ELR (cell line): ENCODE measurements at regions not wholly inside any gene's neighbourhood (a gene's known extent, or its start where the extent isn't known, plus 50 kb on each side); places are given as distances from the start of the nearest gene placed in this dataset.

Experiments
- DNase-seq: peaks from one replicate; pipeline ENCODE4 v3.0.0-alpha.2; 2015; ENCODE audit warnings: low read depth

GRCh38 chr6:150651808-150652470, 52.3 kb downstream of the PLEKHG1 start:
- no peak for DNase-seq

- no peak for DNase-seq
These were observed 53.3 kb downstream of the PLEKHG1 start for GRCh38 chr6:150652848-150653613.

GRCh38 chr6:150654608-150655007, 54.9 kb downstream of the PLEKHG1 start:
- no peak for DNase-seq

GRCh38 chr6:150656156-150656555, 56.5 kb downstream of the PLEKHG1 start:
- DNase-seq = no peak

GRCh38 chr6:150658421-150658820, 58.7 kb downstream of the PLEKHG1 start:
- no peak for DNase-seq

GRCh38 chr6:150659046-150659763, 59.5 kb downstream of the PLEKHG1 start:
- no peak for DNase-seq

- DNase-seq = no peak
These were observed 61.7 kb downstream of the PLEKHG1 start for GRCh38 chr6:150661216-150662007.

- no peak for DNase-seq
These were observed 63.1 kb downstream of the PLEKHG1 start for GRCh38 chr6:150662814-150663213.

- no peak for DNase-seq
These were observed 64.4 kb downstream of the PLEKHG1 start for GRCh38 chr6:150664091-150664490.

- DNase-seq = no peak
These were observed 66.4 kb downstream of the PLEKHG1 start for GRCh38 chr6:150666071-150666470.

- DNase-seq = no peak
These were observed 67.7 kb downstream of the PLEKHG1 start for GRCh38 chr6:150667359-150667758.

- DNase-seq = peak; percentile 38
These were observed 68.5 kb downstream of the PLEKHG1 start for GRCh38 chr6:150667977-150668716.

- no peak for DNase-seq
These were observed 69.2 kb downstream of the PLEKHG1 start for GRCh38 chr6:150668900-150669302.

GRCh38 chr6:150670311-150670710, 70.6 kb downstream of the PLEKHG1 start:
- DNase-seq = no peak

- DNase-seq = no peak
These were observed 73.1 kb downstream of the PLEKHG1 start for GRCh38 chr6:150672800-150673199.

GRCh38 chr6:150673720-150674346, 74.1 kb downstream of the PLEKHG1 start:
- no peak for DNase-seq

GRCh38 chr6:150676344-150676743, 76.7 kb downstream of the PLEKHG1 start:
- no peak for DNase-seq

- no peak for DNase-seq
These were observed 77.1 kb downstream of the PLEKHG1 start for GRCh38 chr6:150676772-150677171.

- DNase-seq = no peak
These were observed 80.8 kb downstream of the PLEKHG1 start for GRCh38 chr6:150680510-150680909.

- no peak for DNase-seq
These were observed 82.1 kb downstream of the PLEKHG1 start for GRCh38 chr6:150681578-150682395.
